GM12874 (cell line): ENCODE measurements at regions not wholly inside any gene's neighbourhood (a gene's known extent, or its start where the extent isn't known, plus 50 kb on each side); places are given as distances from the start of the nearest gene placed in this dataset.

Experiments
- TF ChIP-seq, protein P1 (sequence below): IDR thresholded peaks from 2 replicates; pipeline ENCODE4 v1.5.1; 2011; ENCODE audit warnings: low read depth, mild to moderate bottlenecking, control low read depth, low read length, moderate library complexity; ENCODE audit not compliant: insufficient read depth

DNA sequence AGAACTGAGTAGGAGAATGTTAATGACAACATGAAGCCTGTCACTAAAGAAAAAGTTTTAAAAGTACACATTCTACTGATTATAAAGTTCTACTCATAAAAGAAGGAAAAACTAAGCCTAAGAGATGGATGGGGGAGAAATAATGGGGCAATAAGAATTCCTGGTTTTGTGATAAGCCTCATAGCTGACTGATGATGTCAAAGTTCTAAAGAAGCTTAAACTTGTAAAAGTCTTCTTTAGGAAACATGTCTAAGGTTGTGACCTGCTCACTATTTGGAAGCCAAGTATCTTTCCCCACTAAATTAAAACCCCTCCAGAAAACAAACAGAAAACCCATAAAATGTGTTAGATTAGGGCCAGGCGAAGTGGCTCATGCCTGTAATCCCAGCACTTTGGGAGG, 232.9 kb upstream of the GIMD1 start:
- TF ChIP-seq, protein P1, sequence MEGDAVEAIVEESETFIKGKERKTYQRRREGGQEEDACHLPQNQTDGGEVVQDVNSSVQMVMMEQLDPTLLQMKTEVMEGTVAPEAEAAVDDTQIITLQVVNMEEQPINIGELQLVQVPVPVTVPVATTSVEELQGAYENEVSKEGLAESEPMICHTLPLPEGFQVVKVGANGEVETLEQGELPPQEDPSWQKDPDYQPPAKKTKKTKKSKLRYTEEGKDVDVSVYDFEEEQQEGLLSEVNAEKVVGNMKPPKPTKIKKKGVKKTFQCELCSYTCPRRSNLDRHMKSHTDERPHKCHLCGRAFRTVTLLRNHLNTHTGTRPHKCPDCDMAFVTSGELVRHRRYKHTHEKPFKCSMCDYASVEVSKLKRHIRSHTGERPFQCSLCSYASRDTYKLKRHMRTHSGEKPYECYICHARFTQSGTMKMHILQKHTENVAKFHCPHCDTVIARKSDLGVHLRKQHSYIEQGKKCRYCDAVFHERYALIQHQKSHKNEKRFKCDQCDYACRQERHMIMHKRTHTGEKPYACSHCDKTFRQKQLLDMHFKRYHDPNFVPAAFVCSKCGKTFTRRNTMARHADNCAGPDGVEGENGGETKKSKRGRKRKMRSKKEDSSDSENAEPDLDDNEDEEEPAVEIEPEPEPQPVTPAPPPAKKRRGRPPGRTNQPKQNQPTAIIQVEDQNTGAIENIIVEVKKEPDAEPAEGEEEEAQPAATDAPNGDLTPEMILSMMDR, result no peak

DNA sequence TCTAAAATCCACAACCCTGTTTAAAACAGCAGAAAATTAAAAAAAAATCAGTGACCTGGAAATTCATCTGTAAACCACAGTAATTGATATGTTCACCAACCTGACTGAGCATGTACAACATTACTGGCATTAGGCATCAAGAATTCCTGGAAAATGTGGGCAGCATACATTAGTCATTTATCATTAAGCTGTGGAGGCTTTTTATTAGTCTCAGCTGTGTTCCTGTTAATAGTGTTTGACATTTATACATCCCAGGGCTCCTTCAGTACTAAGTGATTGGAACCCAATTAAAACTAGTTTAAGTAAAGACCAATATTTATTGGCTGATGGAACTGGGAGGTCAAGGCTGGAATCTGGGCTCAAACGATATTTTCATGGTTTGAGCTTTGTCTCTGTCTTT, 227.3 kb upstream of the GIMD1 start:
- TF ChIP-seq, protein P1, result no peak

GRCh38 chr4:106594291-106594952, 225.8 kb upstream of the GIMD1 start:
- TF ChIP-seq, protein P1, result no peak

- TF ChIP-seq, protein P1, result no peak
Measured at GRCh38 chr4:106588891-106589290, 220.3 kb upstream of the GIMD1 start.

DNA sequence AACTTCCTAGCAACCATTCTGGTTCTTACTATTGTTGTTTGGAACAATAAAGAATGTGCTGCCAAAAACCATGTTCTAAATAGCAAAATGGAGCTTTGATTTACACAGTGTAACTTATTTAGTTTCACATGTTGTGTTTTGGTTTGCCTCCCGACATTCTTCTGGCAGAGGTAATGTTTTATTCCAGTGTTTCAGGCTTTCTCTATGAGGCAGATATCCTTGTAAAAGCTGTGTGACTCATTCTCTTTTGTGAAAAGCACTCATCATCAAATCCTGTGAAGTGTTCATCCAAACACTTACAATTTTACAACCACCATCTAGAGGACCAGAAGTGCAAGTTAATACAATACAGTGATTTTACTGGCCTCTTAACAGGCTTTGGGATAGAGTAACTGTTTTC, 219.0 kb upstream of the GIMD1 start:
- TF ChIP-seq, protein P1, result no peak

DNA sequence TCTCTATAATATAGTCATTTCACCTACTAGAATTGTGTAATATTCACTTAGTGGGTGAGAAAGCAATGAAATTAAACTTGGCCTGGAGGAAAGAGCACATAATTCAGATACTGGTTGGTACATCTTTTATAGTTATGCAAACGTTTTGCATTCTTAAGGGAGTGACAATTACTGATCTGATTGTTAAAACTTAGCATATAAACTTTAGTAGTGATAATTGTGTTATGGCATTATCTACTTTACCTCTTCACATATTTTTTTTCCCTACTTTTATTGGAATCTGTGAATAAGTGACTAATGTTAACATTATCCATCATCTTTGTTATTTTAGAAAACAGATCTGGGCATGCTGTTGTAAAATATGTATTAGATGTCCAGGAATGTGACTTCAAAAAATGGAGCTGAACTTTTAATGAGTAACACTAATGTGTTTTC, 217.4 kb upstream of the GIMD1 start:
- TF ChIP-seq, protein P1, result no peak

- TF ChIP-seq, protein P1, result no peak
Measured at GRCh38 chr4:106584337-106584989, 215.9 kb upstream of the GIMD1 start.
